ENCODE measurements at regions not wholly inside any gene's neighbourhood (a gene's known extent, or its start where the extent isn't known, plus 50 kb on each side); places are given as distances from the start of the nearest gene placed in this dataset.

GRCh38 chr5:25618821-25619220 lies 974.0 kb upstream of the CDH10 start (continued):
- TF ChIP-seq KDM5A (IDR thresholded peaks at IDR 0.05; ENCODE audit: low read length), result no peak
- TF ChIP-seq CHD1 (IDR thresholded peaks at IDR 0.05; ENCODE audit: low read depth, low read length), result no peak

All from H1 (cell line).